ENCODE measurements at regions not wholly inside any gene's neighbourhood (a gene's known extent, or its start where the extent isn't known, plus 50 kb on each side); places are given as distances from the start of the nearest gene placed in this dataset.

DNA sequence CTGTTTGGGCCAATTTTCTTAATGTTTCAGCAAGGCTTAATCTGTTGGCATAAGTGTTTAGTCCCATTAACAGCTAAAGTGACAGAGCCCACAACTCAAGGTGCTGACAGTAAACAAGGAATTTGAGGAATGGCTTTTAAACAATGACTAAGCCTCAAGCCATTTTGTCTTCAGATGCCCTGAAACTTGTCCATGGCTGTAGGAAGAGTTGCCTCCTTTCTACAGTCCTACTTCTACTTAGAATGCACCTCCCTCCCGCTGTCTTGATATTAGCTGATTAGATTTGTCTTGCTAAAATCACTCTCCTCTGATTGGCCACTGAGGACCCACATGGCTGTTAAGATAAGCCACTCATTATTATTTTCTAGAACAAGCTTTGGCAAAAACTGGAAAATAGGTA lies 188.4 kb upstream of the OTX2 start:
- TF ChIP-seq, protein P1, sequence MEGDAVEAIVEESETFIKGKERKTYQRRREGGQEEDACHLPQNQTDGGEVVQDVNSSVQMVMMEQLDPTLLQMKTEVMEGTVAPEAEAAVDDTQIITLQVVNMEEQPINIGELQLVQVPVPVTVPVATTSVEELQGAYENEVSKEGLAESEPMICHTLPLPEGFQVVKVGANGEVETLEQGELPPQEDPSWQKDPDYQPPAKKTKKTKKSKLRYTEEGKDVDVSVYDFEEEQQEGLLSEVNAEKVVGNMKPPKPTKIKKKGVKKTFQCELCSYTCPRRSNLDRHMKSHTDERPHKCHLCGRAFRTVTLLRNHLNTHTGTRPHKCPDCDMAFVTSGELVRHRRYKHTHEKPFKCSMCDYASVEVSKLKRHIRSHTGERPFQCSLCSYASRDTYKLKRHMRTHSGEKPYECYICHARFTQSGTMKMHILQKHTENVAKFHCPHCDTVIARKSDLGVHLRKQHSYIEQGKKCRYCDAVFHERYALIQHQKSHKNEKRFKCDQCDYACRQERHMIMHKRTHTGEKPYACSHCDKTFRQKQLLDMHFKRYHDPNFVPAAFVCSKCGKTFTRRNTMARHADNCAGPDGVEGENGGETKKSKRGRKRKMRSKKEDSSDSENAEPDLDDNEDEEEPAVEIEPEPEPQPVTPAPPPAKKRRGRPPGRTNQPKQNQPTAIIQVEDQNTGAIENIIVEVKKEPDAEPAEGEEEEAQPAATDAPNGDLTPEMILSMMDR (IDR thresholded peaks at IDR 0.05 in 8 of 11, conservative IDR thresholded peaks at IDR 0.05 in 3 of 11) = no peak
- no peak for TF ChIP-seq POLR2A (IDR thresholded peaks at IDR 0.05)

Measured in spleen (tissue), 7 donors.